ENCODE measurements at regions not wholly inside any gene's neighbourhood (a gene's known extent, or its start where the extent isn't known, plus 50 kb on each side); places are given as distances from the start of the nearest gene placed in this dataset.
"Not testable (repeated sequence)": the region's sequence is repeated elsewhere in the genome, so short reads cannot be mapped to it uniquely, and the experiment has no call there.

DNA sequence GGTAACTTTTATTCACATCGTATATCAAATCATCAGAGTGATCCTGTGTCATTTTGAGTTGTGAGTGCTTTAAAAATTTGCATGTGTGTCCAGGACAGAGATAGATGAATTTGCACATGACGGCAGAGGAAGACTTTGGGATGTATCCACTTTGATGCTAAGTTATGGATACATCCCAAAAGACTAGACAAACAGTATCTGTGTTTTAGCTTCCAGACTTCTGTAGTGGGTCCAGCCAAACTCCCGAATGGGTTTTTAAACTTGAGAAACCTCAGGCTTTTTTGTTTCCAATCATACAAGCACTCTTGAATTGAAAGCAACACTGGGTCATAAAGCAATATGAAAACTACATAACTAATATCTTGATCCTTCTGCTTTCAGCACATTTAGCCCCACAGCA is 213.8 kb downstream of the C9orf152 start:
- no peaks in the 10 kb centered on the region for H3K27me3 ChIP-seq (ENCODE audit: control insufficient read depth, insufficient read depth, low read length, poor library complexity, severe bottlenecking)
- H3K36me3 ChIP-seq (ENCODE audit: control insufficient read depth, insufficient read depth, low read length): no peaks in the 10 kb centered on the region
- no peaks in the 10 kb centered on the region for H3K4me1 ChIP-seq (ENCODE audit: control insufficient read depth, insufficient read depth, low read length)
- H3K4me3 ChIP-seq (ENCODE audit: insufficient read depth, low read depth, low read length): no peak overlapping the region
- H3K9me3 ChIP-seq (ENCODE audit: control insufficient read depth, low read length): no peaks in the 10 kb centered on the region
- no peak overlapping the region for H3K27ac ChIP-seq (ENCODE audit: insufficient read depth, low read depth, low read length, poor library complexity, severe bottlenecking)
- 92 to 97% methylated on average over 3 of the region's 3 CpGs for WGBS, 2 experiments

DNA sequence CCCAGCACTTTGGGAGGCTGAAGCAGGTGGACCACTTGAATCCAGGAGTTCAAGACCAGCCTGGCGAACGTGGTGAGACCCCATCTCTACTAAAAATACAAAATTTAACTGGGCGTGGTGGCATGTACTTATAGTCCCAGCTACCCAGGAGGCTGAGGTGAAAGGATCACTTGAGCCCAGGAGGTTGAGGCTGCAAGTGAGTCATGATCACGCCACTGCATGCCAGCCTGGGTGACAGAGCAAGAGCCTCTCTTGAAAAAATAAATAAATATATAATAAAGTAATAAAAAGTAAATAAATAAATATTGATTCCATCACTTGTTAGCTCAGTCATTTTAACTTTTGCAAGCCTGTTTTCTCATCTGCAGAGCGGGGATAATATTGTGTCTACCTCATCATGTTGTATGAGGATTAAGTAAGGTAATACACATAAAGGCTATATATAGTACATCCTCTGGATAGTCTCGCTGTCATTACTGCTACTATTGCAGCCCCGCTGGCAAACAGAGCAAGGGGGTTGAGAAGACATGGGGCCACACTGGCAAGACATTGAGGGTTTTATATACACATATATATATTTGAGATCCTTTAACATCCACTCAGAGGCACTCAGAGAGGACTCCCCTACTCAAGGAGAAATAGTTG is 210.9 kb downstream of the C9orf152 start:
- Histone ChIP-seq H3K4me1 (ENCODE audit: control insufficient read depth, insufficient read depth, low read length) (no peaks in the 10 kb centered on the region), H3K36me3 (ENCODE audit: control insufficient read depth, insufficient read depth, low read length) (no peaks in the 10 kb centered on the region), H3K4me3 (ENCODE audit: insufficient read depth, low read depth, low read length) (no peak overlapping the region), H3K9me3 (ENCODE audit: control insufficient read depth, low read length) (no peaks in the 10 kb centered on the region), H3K27ac (ENCODE audit: insufficient read depth, low read depth, low read length, poor library complexity, severe bottlenecking) (no peak overlapping the region), H3K27me3 (ENCODE audit: control insufficient read depth, insufficient read depth, low read length, poor library complexity, severe bottlenecking) (no peaks in the 10 kb centered on the region)
- WGBS, 2 experiments: 92 to 98% methylated on average over 6 of the region's 7 CpGs

DNA sequence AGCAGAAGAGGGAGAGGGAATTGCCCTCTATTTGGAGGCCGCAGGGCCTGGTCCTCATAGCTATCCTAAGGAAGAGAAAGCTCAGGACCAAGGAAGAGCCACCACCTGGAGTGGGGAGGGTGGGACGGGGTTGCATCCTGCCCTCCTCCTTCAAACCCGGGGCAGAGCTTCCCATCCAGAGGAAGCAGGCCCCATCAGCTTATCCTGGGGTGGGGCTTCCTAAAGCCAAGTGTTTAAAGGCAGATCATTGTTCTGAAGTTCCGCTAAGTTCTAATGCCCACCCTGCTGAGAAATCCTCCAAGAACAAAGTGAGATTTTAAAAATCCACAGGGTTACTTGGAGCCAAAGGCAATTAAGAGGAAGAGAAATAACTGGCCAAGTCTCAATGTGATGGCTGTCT is 210.3 kb downstream of the C9orf152 start:
- Histone ChIP-seq H3K4me1 (ENCODE audit: control insufficient read depth, insufficient read depth, low read length) (no peaks in the 10 kb centered on the region), H3K9me3 (ENCODE audit: control insufficient read depth, low read length) (no peaks in the 10 kb centered on the region), H3K36me3 (ENCODE audit: control insufficient read depth, insufficient read depth, low read length) (no peaks in the 10 kb centered on the region), H3K27me3 (ENCODE audit: control insufficient read depth, insufficient read depth, low read length, poor library complexity, severe bottlenecking) (no peaks in the 10 kb centered on the region), H3K27ac (ENCODE audit: insufficient read depth, low read depth, low read length, poor library complexity, severe bottlenecking) (no peak overlapping the region), H3K4me3 (ENCODE audit: insufficient read depth, low read depth, low read length) (no peak overlapping the region)
- 56 to 61% methylated on average over 4 of the region's 4 CpGs for WGBS, 2 experiments

DNA sequence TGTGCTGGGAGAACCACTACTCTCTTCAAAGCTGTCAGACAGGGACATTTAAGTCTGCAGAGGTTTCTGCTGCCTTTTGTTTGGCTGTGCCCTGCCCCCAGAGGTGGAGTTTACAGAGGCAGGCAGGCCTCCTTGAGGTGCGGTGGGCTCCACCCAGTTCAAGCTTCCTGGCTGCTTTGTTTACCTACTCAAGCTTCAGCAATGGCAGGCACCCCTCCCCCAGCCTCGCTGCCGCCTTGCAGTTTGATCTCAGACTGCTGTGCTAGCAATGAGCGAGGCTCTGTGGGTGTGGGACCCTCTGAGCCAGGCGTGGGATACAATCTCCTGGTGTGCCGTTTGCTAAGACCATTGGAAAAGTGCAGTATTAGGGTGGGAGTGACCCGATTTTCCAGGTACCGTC is 202.4 kb downstream of the C9orf152 start:
- H3K4me1 ChIP-seq (ENCODE audit: control insufficient read depth, insufficient read depth, low read length); H3K27ac ChIP-seq (ENCODE audit: insufficient read depth, low read depth, low read length, poor library complexity, severe bottlenecking); H3K9me3 ChIP-seq (ENCODE audit: control insufficient read depth, low read length); H3K36me3 ChIP-seq (ENCODE audit: control insufficient read depth, insufficient read depth, low read length); H3K4me3 ChIP-seq (ENCODE audit: insufficient read depth, low read depth, low read length); H3K27me3 ChIP-seq (ENCODE audit: control insufficient read depth, insufficient read depth, low read length, poor library complexity, severe bottlenecking): not testable (repeated sequence)
- 78% methylated on average over 7 of the region's 8 CpGs for WGBS, 2 experiments

DNA sequence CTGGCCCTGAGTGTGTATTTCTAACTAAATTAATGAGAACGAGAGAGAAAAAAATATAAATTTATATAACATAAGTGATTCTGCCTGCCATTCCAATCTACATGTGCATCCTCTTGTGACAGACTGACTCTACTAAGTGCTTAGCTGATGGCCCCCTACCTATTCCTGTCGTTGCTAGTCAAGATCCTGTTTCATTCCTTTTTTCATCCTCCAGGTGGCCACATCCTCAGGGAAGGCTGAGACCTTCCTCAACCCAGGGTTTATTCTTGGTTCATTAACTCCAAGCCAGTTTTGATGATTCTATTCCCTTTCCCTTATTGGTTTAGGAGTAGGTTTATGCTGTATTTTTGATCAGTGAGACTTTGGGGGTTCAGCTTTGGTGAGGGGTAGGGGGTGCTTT is 201.3 kb downstream of the C9orf152 start:
- Histone ChIP-seq H3K4me1 (ENCODE audit: control insufficient read depth, insufficient read depth, low read length) (no peaks in the 10 kb centered on the region), H3K27me3 (ENCODE audit: control insufficient read depth, insufficient read depth, low read length, poor library complexity, severe bottlenecking) (no peaks in the 10 kb centered on the region), H3K36me3 (ENCODE audit: control insufficient read depth, insufficient read depth, low read length) (no peaks in the 10 kb centered on the region), H3K27ac (ENCODE audit: insufficient read depth, low read depth, low read length, poor library complexity, severe bottlenecking) (no peak overlapping the region), H3K9me3 (ENCODE audit: control insufficient read depth, low read length) (no peaks in the 10 kb centered on the region), H3K4me3 (ENCODE audit: insufficient read depth, low read depth, low read length) (no peak overlapping the region)
- WGBS, 2 experiments: 64 to 81% methylated on average over 1 to 2 of the region's 2 CpGs

DNA sequence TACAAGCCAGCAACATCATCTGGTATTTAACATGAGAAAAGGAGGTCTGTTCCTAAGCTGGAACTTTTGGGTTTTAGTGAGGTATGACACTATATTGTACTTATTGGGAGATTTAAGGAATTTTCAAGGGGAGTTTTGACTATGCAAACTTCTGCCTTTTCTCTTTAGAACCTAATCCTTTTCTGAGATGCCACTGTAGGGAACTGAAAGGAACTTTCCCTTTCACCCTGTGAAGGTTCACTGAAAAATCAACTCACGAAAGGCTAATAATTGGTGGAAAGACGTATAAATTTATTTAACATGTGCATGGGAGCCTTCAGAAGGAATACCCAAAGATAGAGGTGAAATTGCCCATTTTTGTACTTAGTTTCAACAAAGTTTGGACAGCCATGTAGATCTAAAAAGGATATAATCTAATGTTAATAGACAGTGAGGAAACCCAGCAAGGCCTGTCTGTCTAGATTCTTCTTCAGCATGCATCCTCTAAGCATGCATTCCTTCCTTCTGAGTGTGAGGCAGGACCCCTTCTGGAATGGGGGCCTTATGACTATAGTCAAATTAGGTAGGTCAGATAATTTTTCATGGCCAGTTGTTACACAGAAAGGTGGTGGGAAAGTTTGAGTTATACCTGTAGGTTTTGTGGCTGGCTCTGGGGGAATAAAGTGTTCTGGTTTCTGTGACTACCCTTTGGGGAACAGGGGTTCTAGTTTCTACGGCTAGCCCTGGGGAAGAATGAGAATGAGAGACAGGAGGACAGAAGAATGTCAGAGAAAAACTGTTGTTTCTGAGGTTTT is 200.3 kb downstream of the C9orf152 start:
- H3K9me3 ChIP-seq (ENCODE audit: control insufficient read depth, low read length): no peaks in the 10 kb centered on the region
- no peaks in the 10 kb centered on the region for H3K4me1 ChIP-seq (ENCODE audit: control insufficient read depth, insufficient read depth, low read length)
- no peak overlapping the region for H3K4me3 ChIP-seq (ENCODE audit: insufficient read depth, low read depth, low read length)
- no peaks in the 10 kb centered on the region for H3K36me3 ChIP-seq (ENCODE audit: control insufficient read depth, insufficient read depth, low read length)
- WGBS, 2 experiments: 94 to 95% methylated on average over 3 of the region's 3 CpGs
- H3K27me3 ChIP-seq (ENCODE audit: control insufficient read depth, insufficient read depth, low read length, poor library complexity, severe bottlenecking): no peaks in the 10 kb centered on the region
- no peak overlapping the region for H3K27ac ChIP-seq (ENCODE audit: insufficient read depth, low read depth, low read length, poor library complexity, severe bottlenecking)

DNA sequence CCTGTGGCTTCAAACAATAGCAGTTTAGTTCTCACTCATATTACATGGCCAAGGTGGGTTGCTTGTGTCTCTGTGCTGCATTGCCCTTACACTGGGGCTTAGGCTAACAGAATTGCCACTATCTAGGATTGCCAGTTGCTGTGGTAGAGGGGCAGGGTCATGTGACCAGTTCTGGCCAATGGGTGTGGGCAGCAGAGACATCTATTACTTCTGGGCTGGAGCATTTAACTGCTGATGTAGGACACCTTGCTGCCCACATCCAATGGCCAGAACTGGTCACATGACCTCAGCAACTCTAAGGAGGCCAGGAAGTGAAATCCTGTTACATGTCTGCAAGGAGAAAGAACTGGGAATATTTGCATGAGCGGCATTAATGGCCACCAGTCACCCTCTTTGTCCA is 199.3 kb downstream of the C9orf152 start:
- WGBS, 2 experiments: 91 to 96% methylated on average over 1 of the region's 1 CpG
- Histone ChIP-seq H3K27me3 (ENCODE audit: control insufficient read depth, insufficient read depth, low read length, poor library complexity, severe bottlenecking) (no peaks in the 10 kb centered on the region), H3K27ac (ENCODE audit: insufficient read depth, low read depth, low read length, poor library complexity, severe bottlenecking) (no peak overlapping the region)

DNA sequence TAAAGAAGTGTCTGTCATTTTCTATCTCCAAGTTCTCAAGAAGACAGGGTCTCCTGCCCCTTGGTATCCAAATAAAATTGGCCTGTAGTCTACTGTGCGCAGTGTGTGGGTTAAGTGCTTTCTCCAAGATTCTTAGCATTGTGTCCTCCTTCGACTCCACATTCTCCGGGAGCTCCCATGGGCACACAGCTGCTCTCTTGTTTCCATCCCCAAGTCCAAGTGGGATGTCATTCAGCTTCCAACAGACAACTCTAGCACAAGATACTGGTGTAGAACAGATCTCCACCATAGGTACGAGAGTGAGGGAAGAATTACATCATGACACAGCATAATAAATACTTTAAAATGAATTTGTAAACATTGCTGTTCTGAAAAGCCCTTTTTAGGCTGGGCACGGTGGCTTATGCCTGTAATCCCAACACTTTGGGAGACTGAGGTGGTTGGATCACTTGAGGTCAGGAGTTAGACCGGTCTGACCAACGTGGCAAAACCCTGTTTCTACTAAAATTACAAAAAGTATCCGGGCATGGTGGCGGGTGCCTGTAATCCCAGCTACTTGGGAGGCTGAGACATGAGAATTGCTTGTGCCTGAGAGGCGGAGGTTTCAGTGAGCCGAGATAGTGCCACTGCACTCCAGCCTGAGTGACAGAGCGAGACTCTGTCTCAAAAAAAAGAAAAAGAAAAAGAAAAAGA is 196.2 kb downstream of the C9orf152 start:
- Histone ChIP-seq H3K27ac (ENCODE audit: insufficient read depth, low read depth, low read length, poor library complexity, severe bottlenecking) (no peak overlapping the region), H3K36me3 (ENCODE audit: control insufficient read depth, insufficient read depth, low read length) (no peaks in the 10 kb centered on the region), H3K27me3 (ENCODE audit: control insufficient read depth, insufficient read depth, low read length, poor library complexity, severe bottlenecking) (no peaks in the 10 kb centered on the region), H3K4me1 (ENCODE audit: control insufficient read depth, insufficient read depth, low read length) (no peaks in the 10 kb centered on the region), H3K4me3 (ENCODE audit: insufficient read depth, low read depth, low read length) (no peak overlapping the region), H3K9me3 (ENCODE audit: control insufficient read depth, low read length) (no peaks in the 10 kb centered on the region)
- WGBS, 2 experiments: 91 to 95% methylated on average over 10 to 12 of the region's 12 CpGs

More for the DNA sequence above, 199.3 kb downstream of the C9orf152 start:
- H3K4me1 ChIP-seq (ENCODE audit: control insufficient read depth, insufficient read depth, low read length): no peaks in the 10 kb centered on the region
- no peaks in the 10 kb centered on the region for H3K9me3 ChIP-seq (ENCODE audit: control insufficient read depth, low read length)
- no peaks in the 10 kb centered on the region for H3K36me3 ChIP-seq (ENCODE audit: control insufficient read depth, insufficient read depth, low read length)
- H3K4me3 ChIP-seq (ENCODE audit: insufficient read depth, low read depth, low read length): no peak overlapping the region

DNA sequence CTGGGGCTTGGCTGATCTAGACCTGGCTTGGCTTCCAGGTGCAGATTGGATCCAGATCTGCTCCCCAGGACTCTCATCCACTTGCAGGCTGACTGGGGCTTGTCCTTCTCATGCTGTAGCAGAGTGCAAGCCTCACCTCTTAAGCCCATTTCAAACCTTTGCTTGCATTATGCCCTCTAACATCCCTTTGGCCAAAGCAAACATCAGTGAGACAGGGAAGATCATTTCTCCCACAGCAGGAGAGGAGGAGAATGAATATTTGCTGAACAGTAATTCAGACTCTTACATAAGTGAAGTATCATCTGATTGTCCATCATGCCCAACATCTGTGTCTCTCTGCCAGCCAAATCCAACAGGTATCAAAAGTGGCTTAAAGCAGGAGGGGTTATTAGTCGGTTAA is 194.9 kb downstream of the C9orf152 start:
- WGBS, 2 experiments: 100% methylated on average over 1 of the region's 1 CpG; no CpG with 5 or more reads in 1 of the 2 experiments

DNA sequence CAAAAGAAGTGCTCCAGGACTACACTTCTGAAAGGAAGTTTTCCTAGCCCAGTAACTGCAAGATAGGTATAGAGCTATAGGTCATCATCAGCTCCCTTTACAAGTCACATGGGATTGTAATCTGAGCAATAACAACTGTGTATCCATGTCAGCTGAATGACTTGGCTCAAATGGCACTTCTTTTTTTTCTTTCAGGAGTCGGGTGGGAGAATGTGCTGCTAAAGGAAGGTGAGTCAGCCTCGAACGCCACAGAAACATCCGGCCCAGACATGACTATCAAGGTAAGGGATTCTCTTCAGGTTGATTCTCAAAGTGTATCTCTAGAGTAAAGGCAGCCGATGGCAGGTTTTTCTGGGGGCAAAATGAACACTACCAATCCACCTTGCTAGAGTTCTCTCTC is 192.2 kb downstream of the C9orf152 start:
- Histone ChIP-seq H3K27ac (ENCODE audit: insufficient read depth, low read depth, low read length, poor library complexity, severe bottlenecking) (no peak overlapping the region), H3K36me3 (ENCODE audit: control insufficient read depth, insufficient read depth, low read length) (no peaks in the 10 kb centered on the region), H3K9me3 (ENCODE audit: control insufficient read depth, low read length) (no peaks in the 10 kb centered on the region), H3K27me3 (ENCODE audit: control insufficient read depth, insufficient read depth, low read length, poor library complexity, severe bottlenecking) (no peaks in the 10 kb centered on the region), H3K4me3 (ENCODE audit: insufficient read depth, low read depth, low read length) (no peak overlapping the region), H3K4me1 (ENCODE audit: control insufficient read depth, insufficient read depth, low read length) (no peaks in the 10 kb centered on the region)
- WGBS, 2 experiments: 86 to 93% methylated on average over 5 of the region's 5 CpGs

More for the DNA sequence above, 194.9 kb downstream of the C9orf152 start:
- Histone ChIP-seq H3K4me3 (ENCODE audit: insufficient read depth, low read depth, low read length) (no peak overlapping the region), H3K27ac (ENCODE audit: insufficient read depth, low read depth, low read length, poor library complexity, severe bottlenecking) (no peak overlapping the region), H3K9me3 (ENCODE audit: control insufficient read depth, low read length) (no peaks in the 10 kb centered on the region), H3K36me3 (ENCODE audit: control insufficient read depth, insufficient read depth, low read length) (no peaks in the 10 kb centered on the region), H3K4me1 (ENCODE audit: control insufficient read depth, insufficient read depth, low read length) (no peaks in the 10 kb centered on the region), H3K27me3 (ENCODE audit: control insufficient read depth, insufficient read depth, low read length, poor library complexity, severe bottlenecking) (no peaks in the 10 kb centered on the region)

All from ectodermal cell (in vitro differentiated cells).